IgD-negative memory B cell (primary cell): ENCODE measurements at regions not wholly inside any gene's neighbourhood (a gene's known extent, or its start where the extent isn't known, plus 50 kb on each side); places are given as distances from the start of the nearest gene placed in this dataset.
A peak's percentile ranks its signal among the peaks of the same experiment; 100 is the strongest.
"Not testable (repeated sequence)": the region's sequence is repeated elsewhere in the genome, so short reads cannot be mapped to it uniquely, and the experiment has no call there.

ENCODE experiments used
- H3K27ac Mint-ChIP-seq, 3 donors: one replicate each; pipeline ENCODE4 v1.8.0; 2020 to 2022; ENCODE audit warnings: mild to moderate bottlenecking in 3 of 3, mixed read lengths in 3 of 3, moderate library complexity in 1 of 3
- H3K27me3 Mint-ChIP-seq: one replicate; pipeline ENCODE4 v1.8.0; 2021; ENCODE audit warnings: mixed read lengths
- H3K36me3 Mint-ChIP-seq: one replicate; pipeline ENCODE4 v1.8.0; 2020; ENCODE audit warnings: mild to moderate bottlenecking, mixed read lengths
- H3K4me1 Mint-ChIP-seq, 3 donors: one replicate each; pipeline ENCODE4 v1.8.0; 2020 to 2022; ENCODE audit warnings: mixed read lengths in 3 of 3, mild to moderate bottlenecking in 1 of 3
- H3K4me3 Mint-ChIP-seq, 4 donors: one replicate each; pipeline ENCODE4 v1.8.0; 2020 to 2022; ENCODE audit warnings: mild to moderate bottlenecking in 4 of 4, mixed read lengths in 4 of 4, moderate library complexity in 3 of 4
- H3K9me3 Mint-ChIP-seq, 3 donors: one replicate each; pipeline ENCODE4 v1.8.0; 2020 to 2021; ENCODE audit warnings: mixed read lengths in 3 of 3, mild to moderate bottlenecking in 1 of 3

- H3K9me3 Mint-ChIP-seq: no peaks in the 10 kb centered on the region
- H3K36me3 Mint-ChIP-seq: peaks cover 2% of the 10 kb centered on the region
- H3K27ac Mint-ChIP-seq: peak overlapping the region in 1 of 3 donors; percentile 6
- H3K4me3 Mint-ChIP-seq: no peak overlapping the region
- H3K4me1 Mint-ChIP-seq: no peaks in the 10 kb centered on the region
- peaks cover 8% of the 10 kb centered on the region for H3K27me3 Mint-ChIP-seq
These were observed 493.2 kb upstream of the KLF6 start for GRCh38 chr10:4278186-4278585.

GRCh38 chr10:4276151-4276550, 491.1 kb upstream of the KLF6 start:
- Mint-ChIP-seq H3K4me3 (no peak overlapping the region), H3K27ac (no peak overlapping the region), H3K4me1 (no peaks in the 10 kb centered on the region), H3K9me3 (no peaks in the 10 kb centered on the region), H3K27me3 (peaks cover 10% of the 10 kb centered on the region), H3K36me3 (peaks cover 3% of the 10 kb centered on the region)

GRCh38 chr10:4274671-4275070, 489.7 kb upstream of the KLF6 start:
- H3K9me3 Mint-ChIP-seq, H3K27ac Mint-ChIP-seq, H3K36me3 Mint-ChIP-seq, H3K4me1 Mint-ChIP-seq, H3K4me3 Mint-ChIP-seq: not testable (repeated sequence)
- peaks cover 13% of the 10 kb centered on the region for H3K27me3 Mint-ChIP-seq

- H3K36me3 Mint-ChIP-seq: peaks cover 3% of the 10 kb centered on the region
- H3K4me3 Mint-ChIP-seq: no peak overlapping the region
- H3K27ac Mint-ChIP-seq: no peak overlapping the region
- peaks cover 0 to 4% (median 0%) of the 10 kb centered on the region in 3 donors for H3K4me1 Mint-ChIP-seq
- no peaks in the 10 kb centered on the region for H3K9me3 Mint-ChIP-seq
- H3K27me3 Mint-ChIP-seq: peaks cover 13% of the 10 kb centered on the region
These were observed 486.2 kb upstream of the KLF6 start for GRCh38 chr10:4271193-4271592.

GRCh38 chr10:4270116-4270515, 485.1 kb upstream of the KLF6 start:
- Mint-ChIP-seq H3K4me1 (peaks cover 0 to 10% (median 0%) of the 10 kb centered on the region in 3 donors), H3K27ac (no peak overlapping the region), H3K4me3 (no peak overlapping the region)

GRCh38 chr10:4268490-4268889, 483.5 kb upstream of the KLF6 start:
- H3K9me3 Mint-ChIP-seq, H3K36me3 Mint-ChIP-seq, H3K4me1 Mint-ChIP-seq, H3K4me3 Mint-ChIP-seq, H3K27me3 Mint-ChIP-seq, H3K27ac Mint-ChIP-seq: not testable (repeated sequence)

More at GRCh38 chr10:4270116-4270515, 485.1 kb upstream of the KLF6 start:
- Mint-ChIP-seq H3K36me3 (peaks cover 3% of the 10 kb centered on the region), H3K9me3 (no peaks in the 10 kb centered on the region), H3K27me3 (peaks cover 13% of the 10 kb centered on the region)

GRCh38 chr10:4267086-4267773, 482.2 kb upstream of the KLF6 start:
- no peak overlapping the region for H3K27ac Mint-ChIP-seq
- H3K27me3 Mint-ChIP-seq: peaks cover 6% of the 10 kb centered on the region
- H3K36me3 Mint-ChIP-seq: peaks cover 3% of the 10 kb centered on the region
- H3K4me1 Mint-ChIP-seq: peaks cover 0 to 10% (median 0%) of the 10 kb centered on the region in 3 donors
- H3K4me3 Mint-ChIP-seq: no peak overlapping the region
- no peaks in the 10 kb centered on the region for H3K9me3 Mint-ChIP-seq

GRCh38 chr10:4266416-4267085, 481.5 kb upstream of the KLF6 start:
- Mint-ChIP-seq H3K27ac (no peak overlapping the region), H3K36me3 (peaks cover 1% of the 10 kb centered on the region), H3K4me3 (no peak overlapping the region), H3K9me3 (no peaks in the 10 kb centered on the region), H3K4me1 (peaks cover 0 to 10% (median 0%) of the 10 kb centered on the region in 3 donors), H3K27me3 (peaks cover 6% of the 10 kb centered on the region)

GRCh38 chr10:4265964-4266363, 481.0 kb upstream of the KLF6 start:
- Mint-ChIP-seq H3K27me3 (peaks cover 1% of the 10 kb centered on the region), H3K9me3 (no peaks in the 10 kb centered on the region), H3K4me3 (no peak overlapping the region), H3K4me1 (peaks cover 0 to 10% (median 0%) of the 10 kb centered on the region in 3 donors), H3K27ac (no peak overlapping the region), H3K36me3 (peaks cover 1% of the 10 kb centered on the region)

- Mint-ChIP-seq H3K4me1 (peaks cover 0 to 10% (median 0%) of the 10 kb centered on the region in 3 donors), H3K27me3 (peaks cover 1% of the 10 kb centered on the region), H3K9me3 (no peaks in the 10 kb centered on the region), H3K4me3 (no peak overlapping the region), H3K27ac (no peak overlapping the region), H3K36me3 (peaks cover 1% of the 10 kb centered on the region)
These were observed 479.3 kb upstream of the KLF6 start for GRCh38 chr10:4264209-4264865.

- Mint-ChIP-seq H3K9me3 (no peaks in the 10 kb centered on the region), H3K27ac (no peak overlapping the region), H3K36me3 (peaks cover 1% of the 10 kb centered on the region), H3K4me1 (peaks cover 0 to 10% (median 0%) of the 10 kb centered on the region in 3 donors), H3K27me3 (peaks cover 1% of the 10 kb centered on the region), H3K4me3 (no peak overlapping the region)
These were observed 478.6 kb upstream of the KLF6 start for GRCh38 chr10:4263601-4263921.

- no peak overlapping the region for H3K27ac Mint-ChIP-seq
- H3K27me3 Mint-ChIP-seq: peaks cover 1% of the 10 kb centered on the region
- H3K9me3 Mint-ChIP-seq: peaks cover 0 to 2% (median 0%) of the 10 kb centered on the region in 3 donors
- H3K4me3 Mint-ChIP-seq: no peak overlapping the region
- H3K4me1 Mint-ChIP-seq: peaks cover 0 to 8% (median 0%) of the 10 kb centered on the region in 3 donors
- H3K36me3 Mint-ChIP-seq: peaks cover 1% of the 10 kb centered on the region
These were observed 478.0 kb upstream of the KLF6 start for GRCh38 chr10:4262870-4263600.

- no peak overlapping the region for H3K4me3 Mint-ChIP-seq
- H3K36me3 Mint-ChIP-seq: no peaks in the 10 kb centered on the region
- peaks cover 0 to 2% (median 0%) of the 10 kb centered on the region in 3 donors for H3K9me3 Mint-ChIP-seq
- H3K4me1 Mint-ChIP-seq: peaks cover 0 to 8% (median 0%) of the 10 kb centered on the region in 3 donors
- peaks cover 1% of the 10 kb centered on the region for H3K27me3 Mint-ChIP-seq
- no peak overlapping the region for H3K27ac Mint-ChIP-seq
These were observed 477.4 kb upstream of the KLF6 start for GRCh38 chr10:4262449-4262848.

GRCh38 chr10:4260483-4261124, 475.6 kb upstream of the KLF6 start:
- Mint-ChIP-seq H3K4me3 (no peak overlapping the region), H3K27me3 (peaks cover 5% of the 10 kb centered on the region), H3K4me1 (peaks cover 0 to under 1% (median 0%) of the 10 kb centered on the region in 3 donors), H3K36me3 (no peaks in the 10 kb centered on the region), H3K9me3 (peaks cover 0 to 2% (median 0%) of the 10 kb centered on the region in 3 donors), H3K27ac (no peak overlapping the region)
